ENCODE measurements at regions not wholly inside any gene's neighbourhood (a gene's known extent, or its start where the extent isn't known, plus 50 kb on each side); places are given as distances from the start of the nearest gene placed in this dataset.

GRCh38 chr5:39945870-39946269 lies 521.1 kb upstream of the DAB2 start:
- TF ChIP-seq POLR2A (IDR thresholded peaks at IDR 0.05), result no peak
- no peak for TF ChIP-seq CTCF (IDR thresholded peaks at IDR 0.05)

All from testis (tissue), 2 donors.